Neuronal stem cell (in vitro differentiated cells): ENCODE measurements at regions not wholly inside any gene's neighbourhood (a gene's known extent, or its start where the extent isn't known, plus 50 kb on each side); places are given as distances from the start of the nearest gene placed in this dataset.
"Not testable (repeated sequence)": the region's sequence is repeated elsewhere in the genome, so short reads cannot be mapped to it uniquely, and the experiment has no call there.

Experiments used
- DNase-seq: peaks from one replicate; pipeline ENCODE4 v3.0.0-alpha.2; 2013; ENCODE audit warnings: low spot score
- H2AFZ ChIP-seq: one replicate; pipeline ENCODE4 v1.6.1; 2013; ENCODE audit warnings: mild to moderate bottlenecking, low read length, inconsistent platforms
- H2AK5ac ChIP-seq: 2 replicates; pipeline ENCODE4 v1.6.1; 2013; ENCODE audit warnings: low read depth, mild to moderate bottlenecking, inconsistent platforms, low read length, moderate library complexity, mixed read lengths
- H2BK120ac ChIP-seq: 2 replicates; pipeline ENCODE4 v1.6.1; 2013; ENCODE audit warnings: low read depth, mild to moderate bottlenecking, inconsistent platforms, low read length, moderate library complexity, mixed read lengths
- H2BK12ac ChIP-seq: one replicate; pipeline ENCODE4 v1.6.1; 2013; ENCODE audit warnings: low read length, inconsistent platforms
- H2BK15ac ChIP-seq: 2 replicates; pipeline ENCODE4 v1.6.1; 2013; ENCODE audit warnings: mild to moderate bottlenecking, low read length, inconsistent platforms, mixed read lengths
- H2BK5ac ChIP-seq: one replicate; pipeline ENCODE4 v1.6.1; 2013; ENCODE audit warnings: inconsistent platforms, mild to moderate bottlenecking, low read length, moderate library complexity
- H3K14ac ChIP-seq: one replicate; pipeline ENCODE4 v1.6.1; 2013; ENCODE audit warnings: low read length, inconsistent platforms
- H3K18ac ChIP-seq: 2 replicates; pipeline ENCODE4 v1.6.1; 2013; ENCODE audit warnings: low read length, inconsistent platforms
- H3K23ac ChIP-seq: 2 replicates; pipeline ENCODE4 v1.6.1; 2013; ENCODE audit warnings: low read depth, mild to moderate bottlenecking, mixed read lengths, low read length, inconsistent platforms; ENCODE audit not compliant: poor library complexity
- H3K27ac ChIP-seq: replicated peaks from 3 replicates; pipeline ENCODE4 v1.5.1; 2013; ENCODE audit warnings: low read length, inconsistent platforms
- H3K27me3 ChIP-seq, 3 experiments: 2 replicates each; pipeline ENCODE4 v1.6.1; 2013; ENCODE audit warnings: low read length in 3 of 3, mild to moderate bottlenecking in 2 of 3, inconsistent platforms in 1 of 3, low read depth in 1 of 3, mixed read lengths in 1 of 3, moderate library complexity in 1 of 3; ENCODE audit not compliant: control insufficient read depth in 3 of 3, insufficient read depth in 3 of 3
- H3K36me3 ChIP-seq, 2 donors: replicated peaks in 1 of 2; 2 replicates each; pipeline ENCODE4 v1.6.1; 2013; ENCODE audit warnings: low read length in 2 of 2; ENCODE audit not compliant: control insufficient read depth in 2 of 2, insufficient read depth in 2 of 2
- H3K4ac ChIP-seq: 2 replicates; pipeline ENCODE4 v1.6.1; 2013; ENCODE audit warnings: inconsistent platforms, mild to moderate bottlenecking, low read length, moderate library complexity
- H3K4me1 ChIP-seq, 2 donors: 1 replicate in 1 of 2; 2 replicates in 1 of 2; pipeline ENCODE4 v1.6.1; 2013; ENCODE audit warnings: low read length in 2 of 2, low read depth in 1 of 2; ENCODE audit not compliant: control insufficient read depth in 2 of 2, insufficient read depth in 1 of 2
- H3K4me2 ChIP-seq: one replicate; pipeline ENCODE4 v1.6.1; 2013; ENCODE audit warnings: mild to moderate bottlenecking, low read length, inconsistent platforms; ENCODE audit not compliant: insufficient read depth, poor library complexity, severe bottlenecking
- H3K4me3 ChIP-seq, 2 donors: 2 replicates each; pipeline ENCODE4 v1.5.1; 2013; ENCODE audit warnings: low read length in 2 of 2, mild to moderate bottlenecking in 2 of 2, inconsistent platforms in 1 of 2, moderate library complexity in 1 of 2
- H3K79me1 ChIP-seq: one replicate; pipeline ENCODE4 v1.6.1; 2013; ENCODE audit warnings: low read depth, mild to moderate bottlenecking, inconsistent platforms, low read length, moderate library complexity
- H3K9ac ChIP-seq: one replicate; pipeline ENCODE4 v1.6.1; 2013; ENCODE audit warnings: mild to moderate bottlenecking, low read depth, low read length, inconsistent platforms; ENCODE audit not compliant: poor library complexity
- H3K9me3 ChIP-seq, 2 donors: replicated peaks in 1 of 2; 2 replicates each; pipeline versions ENCODE3 to v1.6.1; 2013; ENCODE audit warnings: low read length in 2 of 2, mild to moderate bottlenecking in 2 of 2, inconsistent platforms in 1 of 2, low read depth in 1 of 2, mixed read lengths in 1 of 2, moderate library complexity in 1 of 2; ENCODE audit not compliant: control insufficient read depth in 2 of 2, insufficient read depth in 1 of 2
- H4K8ac ChIP-seq: one replicate; pipeline ENCODE4 v1.6.1; 2013; ENCODE audit warnings: low read depth, mild to moderate bottlenecking, inconsistent platforms, low read length, moderate library complexity
- H4K91ac ChIP-seq: one replicate; pipeline ENCODE4 v1.6.1; 2013; ENCODE audit warnings: low read length, low read depth, mild to moderate bottlenecking, inconsistent platforms; ENCODE audit not compliant: poor library complexity
- WGBS, 2 donors: extraction: QIAGEN DNeasy Blood & Tissue Kit; methylation state at CpG; one replicate each; pipeline ENCODE4 v1.1.7; 2013; ENCODE audit warnings: missing lambda C conversion rate in 2 of 2, mixed read lengths in 1 of 2; ENCODE audit not compliant: insufficient read length in 2 of 2, insufficient replicate concordance in 1 of 2; ENCODE audit errors: extremely low coverage in 2 of 2; 5-methylcytosine and 5-hydroxymethylcytosine counted together

- H3K4me2 ChIP-seq = no peak overlapping the region
- H3K36me3 ChIP-seq = no peaks in the 10 kb centered on the region
- no peak overlapping the region for H2BK12ac ChIP-seq
- no peak for DNase-seq
- H3K4me3 ChIP-seq = no peak overlapping the region
- no peak overlapping the region for H3K14ac ChIP-seq
- no peak overlapping the region for H2AFZ ChIP-seq
- H2BK5ac ChIP-seq = no peak overlapping the region
- H3K23ac ChIP-seq = no peak overlapping the region
- H2BK15ac ChIP-seq = no peak overlapping the region
- no peaks in the 10 kb centered on the region for H3K27me3 ChIP-seq
- H3K18ac ChIP-seq = no peak overlapping the region
- H4K8ac ChIP-seq = no peak overlapping the region
- no peak overlapping the region for H2AK5ac ChIP-seq
- no peak overlapping the region for H3K27ac ChIP-seq
- no peak overlapping the region for H3K4ac ChIP-seq
- no peaks in the 10 kb centered on the region for H3K4me1 ChIP-seq
- no peaks in the 10 kb centered on the region for H3K9me3 ChIP-seq
- no peak overlapping the region for H4K91ac ChIP-seq
- H3K9ac ChIP-seq = no peak overlapping the region
- H3K79me1 ChIP-seq = no peaks in the 10 kb centered on the region
- no peak overlapping the region for H2BK120ac ChIP-seq
Observed at GRCh38 chr5:60435808-60436207, 264.2 kb downstream of the DEPDC1B start.

GRCh38 chr5:60426189-60426588, 273.8 kb downstream of the DEPDC1B start:
- H3K18ac ChIP-seq, H3K79me1 ChIP-seq, DNase-seq, H4K8ac ChIP-seq, H2BK12ac ChIP-seq, H3K14ac ChIP-seq, H3K4me2 ChIP-seq, H4K91ac ChIP-seq, H2AK5ac ChIP-seq, H3K36me3 ChIP-seq, H3K9me3 ChIP-seq, H3K27me3 ChIP-seq, H3K4me3 ChIP-seq, H2BK5ac ChIP-seq, H3K23ac ChIP-seq, H3K9ac ChIP-seq, H2BK120ac ChIP-seq, H2BK15ac ChIP-seq, H3K4ac ChIP-seq, H3K27ac ChIP-seq, H2AFZ ChIP-seq, H3K4me1 ChIP-seq: not testable (repeated sequence)
- WGBS, 2 donors = no CpG with 5 or more reads among the region's 3 CpGs

- not testable (repeated sequence) for H3K4me1 ChIP-seq, H3K9me3 ChIP-seq, H2AFZ ChIP-seq, H2BK15ac ChIP-seq, H2BK120ac ChIP-seq, H3K36me3 ChIP-seq, H2BK12ac ChIP-seq, H3K4me2 ChIP-seq, H4K8ac ChIP-seq, DNase-seq, H3K4me3 ChIP-seq, H2BK5ac ChIP-seq, H3K27me3 ChIP-seq, H3K79me1 ChIP-seq, H3K23ac ChIP-seq, H3K4ac ChIP-seq, H3K14ac ChIP-seq, H2AK5ac ChIP-seq, H3K9ac ChIP-seq, H4K91ac ChIP-seq, H3K27ac ChIP-seq
- peak overlapping the region; percentile 48 for H3K18ac ChIP-seq
- WGBS, 2 donors = no CpG with 5 or more reads among the region's 3 CpGs
Observed at GRCh38 chr5:60420773-60421172, 279.2 kb downstream of the DEPDC1B start.

GRCh38 chr5:60417500-60418181, 282.3 kb downstream of the DEPDC1B start:
- no peaks in the 10 kb centered on the region for H3K4me1 ChIP-seq
- no peak overlapping the region for H3K4me2 ChIP-seq
- no peak overlapping the region for H3K14ac ChIP-seq
- H3K9me3 ChIP-seq = peaks cover 0 to 2% of the 10 kb centered on the region in 2 donors
- H3K18ac ChIP-seq = no peak overlapping the region
- H2BK5ac ChIP-seq = no peak overlapping the region
- no peak overlapping the region for H4K91ac ChIP-seq
- H3K27me3 ChIP-seq = no peaks in the 10 kb centered on the region
- no peak overlapping the region for H2AFZ ChIP-seq
- H2BK120ac ChIP-seq = no peak overlapping the region
- no peak overlapping the region for H3K27ac ChIP-seq
- peaks cover 4% of the 10 kb centered on the region for H3K79me1 ChIP-seq
- DNase-seq = no peak
- H4K8ac ChIP-seq = no peak overlapping the region
- no peak overlapping the region for H2BK12ac ChIP-seq
- H3K4me3 ChIP-seq = no peak overlapping the region
- H2AK5ac ChIP-seq = no peak overlapping the region
- WGBS, 2 donors = no CpG with 5 or more reads among the region's 3 CpGs
- no peak overlapping the region for H3K9ac ChIP-seq
- no peaks in the 10 kb centered on the region for H3K36me3 ChIP-seq
- H3K23ac ChIP-seq = no peak overlapping the region
- no peak overlapping the region for H2BK15ac ChIP-seq
- H3K4ac ChIP-seq = no peak overlapping the region
